CD4-positive, alpha-beta T cell (primary cell): ENCODE measurements at regions not wholly inside any gene's neighbourhood (a gene's known extent, or its start where the extent isn't known, plus 50 kb on each side); places are given as distances from the start of the nearest gene placed in this dataset.

ENCODE experiments used
- ATAC-seq: fragments of 200-7000 bp; cut with Tn5 transposase; one replicate; pipeline ENCODE4 v1.10.0; 2022; ENCODE audit warnings: mild to moderate bottlenecking; ENCODE audit not compliant: poor library complexity
- CTCF ChIA-PET: fragments of 350-600 bp; sonication (Branson Sonifier 250); formaldehyde crosslinking; loops from one replicate; lab custom pipeline; 2021; ENCODE audit warnings: antibody characterized with exemption, inconsistent platforms; lab: Charles Lee
- POLR2A ChIA-PET: fragments of 350-600 bp; sonication (Branson Sonifier 250); formaldehyde crosslinking; loops from one replicate; lab custom pipeline; 2021; ENCODE audit warnings: antibody characterized with exemption, inconsistent platforms; lab: Charles Lee
- DNase-seq, 14 experiments: peaks; one replicate each; pipeline ENCODE4 v3.0.0-alpha.2; 2013 to 2020; ENCODE audit warnings: mixed read lengths in 2 of 14
- H3K27ac ChIP-seq, 2 donors: one replicate each; pipeline versions ENCODE4 v1.5.1 to v1.7.0; 2013; ENCODE audit warnings: low read length in 2 of 2, low read depth in 1 of 2, mild to moderate bottlenecking in 1 of 2
- H3K27me3 ChIP-seq, 2 experiments: 1 replicate in 1 of 2; 2 replicates in 1 of 2; pipeline versions ENCODE4 v1.6.1 to v1.7.0; 2013; ENCODE audit warnings: low read length in 2 of 2, control low read depth in 1 of 2, mild to moderate bottlenecking in 1 of 2, moderate library complexity in 1 of 2; ENCODE audit not compliant: insufficient read depth in 2 of 2, control insufficient read depth in 1 of 2
- H3K36me3 ChIP-seq: one replicate; pipeline ENCODE4 v1.6.1; 2013; ENCODE audit warnings: low read length, control low read depth; ENCODE audit not compliant: insufficient read depth
- H3K4me1 ChIP-seq: one replicate; pipeline ENCODE4 v1.6.1; 2013; ENCODE audit warnings: low read length, control low read depth; ENCODE audit not compliant: insufficient read depth
- H3K4me3 ChIP-seq: one replicate; pipeline ENCODE4 v1.5.1; 2013; ENCODE audit warnings: mild to moderate bottlenecking, low read length, moderate library complexity
- H3K9me3 ChIP-seq, 2 experiments: 1 replicate in 1 of 2; 2 replicates in 1 of 2; pipeline versions ENCODE4 v1.6.1 to v1.7.0; 2013; ENCODE audit warnings: low read length in 2 of 2, mild to moderate bottlenecking in 2 of 2, control low read depth in 1 of 2, moderate library complexity in 1 of 2; ENCODE audit not compliant: control insufficient read depth in 1 of 2, insufficient read depth in 1 of 2
- H3K27ac Mint-ChIP-seq: one replicate; pipeline ENCODE4 v1.8.0; 2020; ENCODE audit warnings: mixed read lengths
- H3K27me3 Mint-ChIP-seq: one replicate; pipeline ENCODE4 v1.8.0; 2021; ENCODE audit warnings: mixed read lengths
- H3K36me3 Mint-ChIP-seq: one replicate; pipeline ENCODE4 v1.8.0; 2021; ENCODE audit warnings: low read depth, mixed read lengths
- H3K4me1 Mint-ChIP-seq: one replicate; pipeline ENCODE4 v1.8.0; 2021; ENCODE audit warnings: low read depth, mixed read lengths
- H3K4me3 Mint-ChIP-seq: one replicate; pipeline ENCODE4 v1.8.0; 2020; ENCODE audit warnings: mild to moderate bottlenecking, mixed read lengths
- H3K9me3 Mint-ChIP-seq: one replicate; pipeline ENCODE4 v1.8.0; 2020; ENCODE audit warnings: mixed read lengths
- CTCF ChIP-seq: fragments of 200-600 bp; IDR thresholded peaks from one replicate; pipeline ENCODE4 v1.8.0; 2022; ENCODE audit warnings: antibody characterized with exemption, mild to moderate bottlenecking
- intact Hi-C, 2 experiments: fragments of 100-400 bp; cut with DNase I in 1 of 2; cut with micrococcal nuclease in 1 of 2; formaldehyde crosslinking; loops; one replicate each; pipeline versions ENCODE4 v1.15.1 to v1.9.0; 2023 to 2025; cut with DNase I, micrococcal nuclease

- H3K4me1 Mint-ChIP-seq = no peaks in the 10 kb centered on the region
- no peak overlapping the region for H3K4me3 Mint-ChIP-seq
- no peak for DNase-seq
- no peak overlapping the region for H3K27ac ChIP-seq
- H3K4me3 ChIP-seq = no peak overlapping the region
- H3K27me3 ChIP-seq = no peaks in the 10 kb centered on the region
- CTCF ChIA-PET = no interaction called here
- H3K36me3 ChIP-seq = no peaks in the 10 kb centered on the region
- no peaks in the 10 kb centered on the region for H3K9me3 Mint-ChIP-seq
- no peak overlapping the region for H3K27ac Mint-ChIP-seq
- intact Hi-C loops = no loop called here
- no peaks in the 10 kb centered on the region for H3K36me3 Mint-ChIP-seq
- no peaks in the 10 kb centered on the region for H3K9me3 ChIP-seq
- H3K27me3 Mint-ChIP-seq = no peaks in the 10 kb centered on the region
- TF ChIP-seq CTCF = no peak
- H3K4me1 ChIP-seq = no peaks in the 10 kb centered on the region
- no peak for ATAC-seq
- POLR2A ChIA-PET = no interaction called here
These were observed 369.3 kb upstream of the VRK2 start for GRCh38 chr2:57677296-57677695.

GRCh38 chr2:57681650-57682049 lies 365.0 kb upstream of the VRK2 start:
- Histone ChIP-seq H3K4me3 (no peak overlapping the region), H3K9me3 (peaks cover 0 to 11% of the 10 kb centered on the region in 2 experiments), H3K4me1 (no peaks in the 10 kb centered on the region), H3K36me3 (no peaks in the 10 kb centered on the region), H3K27ac (no peak overlapping the region), H3K27me3 (peaks cover 0 to 3% of the 10 kb centered on the region in 2 experiments)
- Mint-ChIP-seq H3K27ac (no peak overlapping the region), H3K36me3 (no peaks in the 10 kb centered on the region), H3K27me3 (no peaks in the 10 kb centered on the region), H3K4me3 (no peak overlapping the region), H3K4me1 (no peaks in the 10 kb centered on the region), H3K9me3 (peaks cover 3% of the 10 kb centered on the region)
- intact Hi-C loops = no loop called here
- ChIA-PET CTCF (no interaction called here), POLR2A (no interaction called here)
- no peak for DNase-seq
- ATAC-seq = no peak
- no peak for TF ChIP-seq CTCF

GRCh38 chr2:57685032-57685431 lies 361.6 kb upstream of the VRK2 start:
- Histone ChIP-seq H3K4me1 (no peaks in the 10 kb centered on the region), H3K27me3 (peaks cover 0 to 3% of the 10 kb centered on the region in 2 experiments), H3K9me3 (peaks cover 4 to 11% of the 10 kb centered on the region in 2 experiments), H3K36me3 (no peaks in the 10 kb centered on the region), H3K4me3 (no peak overlapping the region), H3K27ac (no peak overlapping the region)
- Mint-ChIP-seq H3K27ac (no peak overlapping the region), H3K36me3 (no peaks in the 10 kb centered on the region), H3K27me3 (no peaks in the 10 kb centered on the region), H3K4me3 (no peak overlapping the region), H3K4me1 (no peaks in the 10 kb centered on the region), H3K9me3 (peaks cover 9% of the 10 kb centered on the region)
- intact Hi-C loops = no loop called here
- DNase-seq = no peak
- ATAC-seq = no peak
- ChIA-PET POLR2A (no interaction called here), CTCF (no interaction called here)
- no peak for TF ChIP-seq CTCF
